HG03457 (cell line): ENCODE measurements at regions not wholly inside any gene's neighbourhood (a gene's known extent, or its start where the extent isn't known, plus 50 kb on each side); places are given as distances from the start of the nearest gene placed in this dataset.

Experiments used
- ATAC-seq: cut with Tn5 transposase; IDR thresholded peaks from one replicate; pipeline ENCODE4 v1.9.1; 2021; ENCODE audit warnings: moderate number of reproducible peaks; ENCODE audit not compliant: unreplicated experiment

GRCh38 chr9:104429031-104429546 is 75.0 kb upstream of the OR13F1 start:
- ATAC-seq, result no peak

DNA sequence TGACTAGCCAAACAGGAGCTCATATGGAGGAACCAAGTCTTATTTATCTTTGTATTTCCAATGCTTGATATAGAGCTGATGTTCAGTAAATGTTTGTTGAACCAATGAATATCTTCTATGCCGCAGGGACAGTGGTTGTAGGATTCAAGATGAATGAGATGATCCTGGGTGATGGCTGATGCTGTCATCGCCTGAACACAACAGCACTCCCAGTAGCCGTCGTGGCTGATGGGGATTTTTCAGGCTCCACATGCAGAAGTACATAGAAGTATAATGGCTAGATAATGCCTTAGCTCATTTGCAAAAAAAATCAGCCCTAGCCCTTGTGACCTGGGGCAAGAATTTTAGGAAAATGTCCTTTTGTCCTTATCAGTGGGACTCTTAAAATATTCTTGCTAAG is 69.0 kb upstream of the OR13F1 start:
- ATAC-seq, result no peak

GRCh38 chr9:104448036-104448435 is 56.0 kb upstream of the OR13F1 start:
- no peak for ATAC-seq
